ENCODE measurements at regions not wholly inside any gene's neighbourhood (a gene's known extent, or its start where the extent isn't known, plus 50 kb on each side); places are given as distances from the start of the nearest gene placed in this dataset.

GRCh38 chr7:46288010-46288409 is 366.9 kb upstream of the IGFBP3 start:
- no peak for TF ChIP-seq POLR2A (IDR thresholded peaks at IDR 0.05; ENCODE audit: control extremely low read depth in 1 of 2, low read depth in 2 of 2, low read length in 2 of 2)
- no peak for TF ChIP-seq ATF2 (IDR thresholded peaks at IDR 0.05; ENCODE audit: low read length)
- TF ChIP-seq EZH2 (IDR thresholded peaks at IDR 0.05; ENCODE audit: low read depth, low read length, severe bottlenecking): no peak
- TF ChIP-seq CTCF (IDR thresholded peaks at IDR 0.05; ENCODE audit: control extremely low read depth in 1 of 3, insufficient read depth in 1 of 3, low read depth in 1 of 3, low read length in 3 of 3): no peak
- no peak for TF ChIP-seq YY1 (IDR thresholded peaks at IDR 0.05; ENCODE audit: low read depth, low read length)
- TF ChIP-seq ASH2L (IDR thresholded peaks at IDR 0.05; ENCODE audit: low read length): no peak
- no peak for TF ChIP-seq E2F6 (IDR thresholded peaks at IDR 0.05)
- TF ChIP-seq ZNF274 (IDR thresholded peaks at IDR 0.05; ENCODE audit: borderline replicate concordance, extremely low read depth, low read length): no peak
- TF ChIP-seq EP300 (IDR thresholded peaks at IDR 0.05; ENCODE audit: borderline replicate concordance in 1 of 2, low read depth in 2 of 2, low read length in 2 of 2): no peak
- TF ChIP-seq CHD1 (IDR thresholded peaks at IDR 0.05; ENCODE audit: low read depth, low read length): no peak
- no peak for TF ChIP-seq KDM5A (IDR thresholded peaks at IDR 0.05; ENCODE audit: low read length)
- no peak for TF ChIP-seq CREB1 (IDR thresholded peaks at IDR 0.05)
- no peak for TF ChIP-seq POU5F1 (IDR thresholded peaks at IDR 0.05; ENCODE audit: low read depth, low read length)
- no peak for TF ChIP-seq BACH1 (IDR thresholded peaks at IDR 0.05; ENCODE audit: low read length)

Data from H1 (cell line).